Lower leg skin (tissue), 3 donors: ENCODE measurements at regions not wholly inside any gene's neighbourhood (a gene's known extent, or its start where the extent isn't known, plus 50 kb on each side); places are given as distances from the start of the nearest gene placed in this dataset.

Experiments used
- POLR2A ChIP-seq, 2 donors: fragments of 450-650 bp; IDR thresholded peaks; one replicate each; pipeline ENCODE4 v1.6.1; 2016 to 2017; ENCODE audit warnings: antibody characterized with exemption in 2 of 2, mild to moderate bottlenecking in 1 of 2, moderate library complexity in 1 of 2
- TF ChIP-seq, protein P1 (sequence below), 3 donors: fragments of 450-650 bp; IDR thresholded peaks; one replicate each; pipeline ENCODE4 v1.5.1; 2016; ENCODE audit warnings: antibody characterized with exemption in 3 of 3, mild to moderate bottlenecking in 3 of 3, moderate library complexity in 2 of 3

DNA sequence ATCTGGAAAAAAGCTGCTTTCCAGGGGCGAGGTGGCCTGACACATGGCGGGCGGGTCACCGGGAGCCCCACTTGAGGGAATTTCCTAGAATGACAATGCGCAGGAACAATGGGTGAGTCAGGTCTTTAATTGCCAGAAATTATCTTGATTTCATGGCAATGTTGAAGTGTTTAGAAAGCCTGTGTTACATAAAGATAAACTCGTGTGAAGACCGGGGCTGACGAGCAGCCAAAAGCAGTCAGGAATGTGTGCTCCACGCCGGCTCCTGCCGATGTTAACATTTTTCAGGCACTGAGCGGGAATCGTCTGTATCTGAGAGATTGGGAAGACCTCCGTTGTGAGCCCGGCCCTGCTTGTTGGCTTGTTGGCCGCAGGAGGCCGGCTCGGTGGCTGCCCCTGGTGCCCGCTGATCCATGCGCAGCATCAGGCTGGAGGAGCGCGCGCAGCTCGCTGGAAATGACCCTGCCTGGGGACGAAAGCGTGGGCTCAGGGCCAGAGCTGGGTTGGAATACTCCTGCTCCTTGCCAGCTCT is 353.1 kb downstream of the FOXL1 start:
- no peak for TF ChIP-seq POLR2A (IDR thresholded peaks at IDR 0.05)
- TF ChIP-seq, protein P1, sequence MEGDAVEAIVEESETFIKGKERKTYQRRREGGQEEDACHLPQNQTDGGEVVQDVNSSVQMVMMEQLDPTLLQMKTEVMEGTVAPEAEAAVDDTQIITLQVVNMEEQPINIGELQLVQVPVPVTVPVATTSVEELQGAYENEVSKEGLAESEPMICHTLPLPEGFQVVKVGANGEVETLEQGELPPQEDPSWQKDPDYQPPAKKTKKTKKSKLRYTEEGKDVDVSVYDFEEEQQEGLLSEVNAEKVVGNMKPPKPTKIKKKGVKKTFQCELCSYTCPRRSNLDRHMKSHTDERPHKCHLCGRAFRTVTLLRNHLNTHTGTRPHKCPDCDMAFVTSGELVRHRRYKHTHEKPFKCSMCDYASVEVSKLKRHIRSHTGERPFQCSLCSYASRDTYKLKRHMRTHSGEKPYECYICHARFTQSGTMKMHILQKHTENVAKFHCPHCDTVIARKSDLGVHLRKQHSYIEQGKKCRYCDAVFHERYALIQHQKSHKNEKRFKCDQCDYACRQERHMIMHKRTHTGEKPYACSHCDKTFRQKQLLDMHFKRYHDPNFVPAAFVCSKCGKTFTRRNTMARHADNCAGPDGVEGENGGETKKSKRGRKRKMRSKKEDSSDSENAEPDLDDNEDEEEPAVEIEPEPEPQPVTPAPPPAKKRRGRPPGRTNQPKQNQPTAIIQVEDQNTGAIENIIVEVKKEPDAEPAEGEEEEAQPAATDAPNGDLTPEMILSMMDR (IDR thresholded peaks at IDR 0.05): no peak
